NCI-H146 treated with DMSO at 0.1 percent for 48 hours (cell line): ENCODE measurements at regions not wholly inside any gene's neighbourhood (a gene's known extent, or its start where the extent isn't known, plus 50 kb on each side); places are given as distances from the start of the nearest gene placed in this dataset.
"Not testable (repeated sequence)": the region's sequence is repeated elsewhere in the genome, so short reads cannot be mapped to it uniquely, and the experiment has no call there.

Experiments
- DNase-seq: peaks from one replicate; lab custom pipeline; 2025; ENCODE audit not compliant: unreplicated experiment; lab: John Stamatoyannopoulos, UW

DNA sequence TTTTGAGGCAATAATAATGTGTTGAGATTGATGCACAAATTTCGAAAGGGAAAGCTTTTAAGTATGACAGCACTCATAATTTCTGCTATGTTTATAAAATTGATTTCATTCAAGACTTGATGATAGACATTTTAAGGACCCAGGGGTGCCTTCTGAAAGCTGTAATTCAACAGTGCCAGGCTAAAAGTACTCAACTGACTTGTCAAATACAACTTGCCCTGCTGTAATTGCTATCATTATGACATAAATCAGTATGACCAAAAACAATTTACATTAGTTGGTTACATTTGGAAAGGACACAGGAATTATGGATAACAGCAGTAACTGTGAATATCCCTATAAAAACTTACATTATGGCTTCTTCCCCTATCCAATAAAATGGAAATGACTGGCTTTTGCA lies 178.9 kb downstream of the MMUT start:
- no peak for DNase-seq

- not testable (repeated sequence) for DNase-seq
These were observed 188.0 kb downstream of the MMUT start for GRCh38 chr6:49274809-49275769.

DNA sequence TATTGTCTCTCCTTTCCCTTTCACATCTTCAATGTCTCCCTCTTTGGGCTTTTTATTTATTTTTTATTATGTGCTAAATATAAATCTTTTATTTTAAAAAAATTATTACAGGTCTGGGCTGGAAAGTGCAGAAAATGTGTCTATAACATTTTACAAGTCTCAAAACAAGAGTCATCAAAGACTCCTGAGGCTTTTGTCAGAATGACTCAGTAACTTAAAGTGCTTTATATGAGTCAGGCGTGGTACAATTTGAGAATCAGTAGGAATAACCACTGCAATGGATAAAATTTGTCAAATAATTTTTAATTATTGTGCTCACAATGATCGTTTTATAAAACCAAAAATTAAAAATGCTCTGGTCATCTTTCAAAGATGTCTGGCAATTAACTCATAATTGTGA lies 193.9 kb downstream of the MMUT start:
- DNase-seq = no peak

DNA sequence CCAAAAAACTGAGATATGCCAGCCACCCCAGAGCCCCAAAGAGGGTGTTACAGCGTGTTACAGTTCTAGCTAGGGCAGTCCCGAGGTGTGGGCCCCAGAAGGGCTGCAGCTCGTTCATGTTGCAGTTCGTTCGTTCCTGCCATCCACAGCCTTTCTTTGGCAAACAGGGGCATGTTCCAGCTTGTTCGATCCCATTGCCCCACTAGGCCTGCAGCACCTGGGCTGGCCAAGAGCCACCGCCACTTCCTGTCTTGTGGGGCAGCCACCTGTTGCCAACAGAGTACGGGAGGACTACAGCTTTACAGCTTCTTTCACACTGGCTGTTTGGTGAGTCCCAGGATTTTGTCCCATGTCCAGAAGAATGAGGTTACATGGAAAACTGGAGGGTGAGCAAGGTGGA lies 198.1 kb downstream of the MMUT start:
- no peak for DNase-seq

DNA sequence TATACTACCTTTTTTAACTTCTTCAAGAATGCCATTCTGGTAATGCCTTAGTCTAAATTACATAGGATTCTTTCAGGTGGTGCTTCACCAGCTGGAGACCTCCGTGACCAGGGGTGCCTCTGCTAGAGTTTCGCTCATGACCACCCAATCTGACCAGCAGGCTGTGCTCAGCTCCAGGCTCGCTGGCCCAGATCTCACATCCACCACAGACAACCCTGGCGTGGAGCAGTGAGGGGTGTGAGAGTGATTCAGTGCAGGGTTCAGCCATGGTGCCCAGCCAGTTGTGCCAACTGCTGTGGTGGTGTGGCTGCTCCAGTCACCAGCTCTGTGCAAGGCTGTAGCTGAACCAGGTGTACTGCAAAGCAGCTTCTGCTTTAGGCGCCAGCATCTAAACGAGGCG lies 198.6 kb downstream of the MMUT start:
- DNase-seq = no peak

DNA sequence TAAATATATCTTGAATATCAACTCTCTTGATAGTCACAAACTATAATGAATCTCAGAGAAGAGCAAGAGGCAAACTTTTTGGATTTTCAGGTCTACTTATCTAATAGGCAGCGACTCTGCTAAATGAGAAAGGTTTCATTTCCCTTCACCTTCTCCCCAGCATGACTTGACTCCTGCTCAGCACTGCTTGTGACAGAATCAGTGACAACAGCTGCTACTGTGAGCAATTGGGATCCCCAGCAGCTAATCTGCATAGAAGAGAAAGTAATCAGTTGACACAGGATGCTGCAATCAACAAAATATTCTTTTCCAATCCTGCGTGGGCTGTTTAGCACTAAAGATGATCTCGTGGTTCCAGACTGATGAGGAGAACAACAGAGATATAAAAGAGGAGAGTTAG lies 205.5 kb downstream of the MMUT start:
- DNase-seq = no peak

GRCh38 chr6:49255335-49255734 lies 207.7 kb downstream of the MMUT start:
- DNase-seq = no peak

GRCh38 chr6:49252901-49253300 lies 210.2 kb downstream of the MMUT start:
- DNase-seq = no peak

GRCh38 chr6:49233483-49233882 lies 229.6 kb downstream of the MMUT start:
- DNase-seq = no peak

DNA sequence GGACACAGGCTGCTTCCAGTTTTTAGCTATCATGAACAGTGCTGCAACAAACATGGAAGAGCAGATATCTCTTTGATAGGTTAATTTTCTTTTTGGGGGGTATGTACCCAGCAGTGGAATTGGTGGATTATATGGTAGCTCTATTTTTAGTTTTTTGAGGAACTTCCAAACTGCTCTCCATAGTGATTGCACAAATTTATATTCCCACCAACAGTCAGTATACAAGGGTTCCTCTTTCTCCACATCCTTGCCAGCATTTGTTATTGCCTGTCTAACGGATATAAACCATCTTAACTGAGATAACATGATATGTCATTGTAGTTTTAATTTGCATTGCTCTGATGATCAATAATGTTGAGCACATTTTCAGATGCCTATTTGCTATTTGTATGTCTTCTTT lies 237.6 kb downstream of the MMUT start:
- no peak for DNase-seq

- no peak for DNase-seq
These were observed 242.8 kb downstream of the MMUT start for GRCh38 chr6:49220293-49220692.

- peak; percentile 53 for DNase-seq
These were observed 257.5 kb downstream of the MMUT start for GRCh38 chr6:49205526-49205925.

GRCh38 chr6:49202924-49203536 lies 260.0 kb downstream of the MMUT start:
- DNase-seq = no peak

- DNase-seq = no peak
These were observed 265.0 kb downstream of the MMUT start for GRCh38 chr6:49198015-49198414.

DNA sequence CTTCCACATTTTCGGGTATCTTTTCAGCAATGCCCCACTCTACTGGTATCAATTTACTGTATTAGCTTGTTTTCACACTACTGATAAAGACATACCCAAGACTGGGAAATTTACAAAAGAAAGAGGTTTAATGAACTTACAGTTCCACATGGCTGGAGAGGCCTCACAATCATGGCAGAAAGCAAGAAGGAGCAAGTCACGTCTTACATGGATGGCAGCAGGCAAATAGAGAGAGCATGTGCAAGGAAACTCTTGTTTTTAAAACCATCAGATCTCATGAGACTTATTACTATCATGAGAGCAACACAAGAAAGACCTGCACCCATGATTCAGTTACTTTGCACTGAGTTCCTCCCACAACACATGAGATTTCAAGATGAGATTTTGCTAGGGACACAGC lies 300.7 kb downstream of the MMUT start:
- not testable (repeated sequence) for DNase-seq

GRCh38 chr6:49155316-49155715 lies 307.7 kb downstream of the MMUT start:
- DNase-seq = no peak

DNA sequence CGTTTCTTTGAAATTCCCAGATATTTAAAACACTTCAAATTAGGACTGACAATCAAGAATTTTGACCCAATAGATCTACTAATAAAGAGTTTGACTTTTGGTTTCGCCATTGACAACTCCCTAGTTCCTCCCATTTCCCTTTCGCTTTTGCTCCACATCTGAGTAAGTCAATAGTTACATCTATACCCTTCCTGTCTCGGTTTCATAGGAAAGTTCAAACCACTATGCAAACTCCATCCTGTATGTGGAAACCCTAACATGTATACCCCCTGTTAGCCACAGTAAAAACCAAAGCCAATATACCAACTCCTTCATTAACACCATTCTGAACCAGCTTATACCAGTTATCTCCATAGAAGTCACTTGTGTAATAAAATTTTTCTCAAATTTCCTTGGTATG lies 311.1 kb downstream of the MMUT start:
- no peak for DNase-seq

DNA sequence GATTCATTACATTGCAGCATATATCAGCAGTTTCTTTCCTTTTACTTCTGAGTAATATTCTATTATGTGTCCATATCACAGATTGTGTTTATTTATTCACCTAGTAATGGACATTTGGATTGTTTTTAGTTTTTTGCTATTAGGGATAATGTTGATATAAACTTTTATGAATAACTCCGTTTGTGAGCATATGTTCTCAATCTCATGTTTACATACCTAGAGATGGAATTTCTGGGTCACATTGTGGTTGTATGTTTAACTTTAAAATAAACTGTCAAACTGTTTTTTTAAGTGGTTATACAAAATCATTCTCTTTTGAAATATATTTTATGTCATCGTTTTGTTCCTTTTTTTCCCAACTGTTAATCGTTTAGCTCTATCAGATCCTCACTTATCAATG lies 311.6 kb downstream of the MMUT start:
- DNase-seq = no peak

GRCh38 chr6:49151033-49151432 lies 312.0 kb downstream of the MMUT start:
- DNase-seq = no peak

DNA sequence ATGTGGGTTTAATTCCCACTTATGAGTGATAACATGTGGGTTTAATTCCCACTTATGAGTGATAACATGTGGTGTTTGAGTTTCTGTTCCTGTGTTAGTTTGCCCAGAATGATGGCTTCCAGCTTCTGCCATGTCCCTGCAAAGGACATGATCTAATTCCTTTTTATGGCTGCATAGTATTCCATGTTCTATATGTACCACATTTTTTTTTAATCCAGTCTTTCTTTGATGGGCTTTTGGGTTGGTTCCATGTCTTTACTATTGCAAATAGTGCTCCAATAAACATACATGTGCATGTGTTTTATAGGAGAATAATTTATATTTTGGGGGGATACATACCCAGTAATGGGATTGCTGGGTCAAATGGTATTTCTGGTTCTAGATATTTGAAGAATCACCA lies 317.8 kb downstream of the MMUT start:
- DNase-seq = no peak

DNA sequence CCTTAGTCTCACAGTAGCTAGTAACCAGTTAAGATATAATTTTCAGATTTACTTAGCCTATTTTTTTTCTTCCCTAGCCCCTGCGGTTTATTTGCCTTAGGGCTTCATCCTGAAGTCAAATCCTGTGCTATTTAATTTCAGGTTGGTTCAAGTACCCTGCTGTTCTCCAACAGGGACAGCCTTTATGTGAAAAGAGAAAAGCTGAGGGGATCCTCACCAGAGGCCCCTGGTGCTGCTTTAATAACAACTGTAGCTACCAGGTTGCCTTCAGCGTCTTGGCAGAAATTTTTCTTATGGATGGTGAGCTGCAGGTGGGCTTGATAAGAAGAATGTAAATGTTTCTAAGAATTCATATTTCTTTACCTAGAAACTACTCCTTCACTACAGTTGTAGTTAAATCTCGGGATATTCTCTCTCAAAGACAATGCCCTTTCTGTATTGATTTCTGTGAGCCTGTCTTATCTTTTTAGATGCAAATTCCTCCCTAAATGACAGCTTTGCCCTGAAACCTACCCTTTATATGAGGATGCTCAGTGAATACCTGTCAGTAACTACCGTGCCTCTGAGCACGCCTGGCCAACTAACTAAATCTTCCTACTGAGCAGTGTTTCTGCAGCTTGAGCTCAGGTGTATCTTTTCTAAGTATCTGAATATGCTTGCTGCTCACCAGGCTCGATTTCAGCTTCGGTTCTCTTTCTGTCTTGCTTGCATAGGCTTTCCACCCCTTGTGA lies 320.5 kb downstream of the MMUT start:
- peak; percentile 92 for DNase-seq

GRCh38 chr6:49121970-49122369 lies 341.1 kb downstream of the MMUT start:
- DNase-seq = no peak
